ENCODE measurements at regions not wholly inside any gene's neighbourhood (a gene's known extent, or its start where the extent isn't known, plus 50 kb on each side); places are given as distances from the start of the nearest gene placed in this dataset.

GRCh38 chr4:104967034-104967401 lies 179.7 kb upstream of the TET2 start:
- DNase-seq: no peak

DNA sequence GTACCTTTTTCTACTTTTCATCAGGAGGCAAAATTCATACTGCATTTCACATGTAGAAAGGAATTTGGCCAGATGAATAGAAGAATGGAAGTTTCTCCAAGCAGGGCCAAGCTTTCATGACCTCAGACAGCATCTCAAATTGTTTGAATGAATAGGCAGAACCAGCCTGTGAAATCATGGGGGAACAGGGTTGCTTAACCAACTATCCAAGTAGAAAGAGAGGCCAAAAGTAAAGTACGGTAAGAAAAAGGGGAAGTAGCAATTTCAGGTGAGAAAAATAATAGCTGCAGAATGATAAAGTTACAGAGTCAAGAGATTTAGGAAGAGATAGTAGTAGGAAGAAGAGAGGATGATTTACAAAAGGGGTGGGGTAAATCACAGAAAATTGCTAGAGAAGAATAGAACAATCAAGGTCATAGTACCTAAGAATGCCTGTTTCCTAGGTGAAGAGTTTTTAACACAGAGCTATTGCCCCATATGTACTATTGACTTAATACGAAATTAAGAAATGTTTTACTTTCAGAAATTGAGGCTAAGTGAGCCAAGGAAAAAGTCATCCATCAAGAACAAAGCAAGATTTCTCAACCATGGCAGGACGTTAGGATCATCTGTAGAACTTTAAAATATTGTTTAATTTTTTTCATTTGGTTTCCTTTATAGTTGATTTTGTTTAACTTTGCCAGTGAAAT lies 177.1 kb upstream of the TET2 start:
- DNase-seq: no peak

DNA sequence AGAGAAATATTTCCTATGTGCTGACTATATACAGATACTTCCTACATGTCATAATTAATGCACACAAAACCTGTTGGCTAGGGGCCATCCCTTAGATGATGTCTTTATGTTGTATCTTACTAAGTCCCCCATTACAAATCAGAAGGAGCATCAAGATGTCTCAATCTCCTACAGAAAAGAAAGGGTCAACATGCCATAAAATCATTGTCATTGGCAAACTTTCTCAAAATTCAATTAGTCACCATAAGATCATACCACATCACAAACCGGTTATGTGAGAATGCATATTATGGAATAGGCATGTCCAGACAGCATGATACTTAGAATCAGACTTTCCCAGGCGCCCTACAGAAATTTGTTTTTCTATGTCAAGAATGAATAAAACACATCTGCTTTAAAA lies 175.2 kb upstream of the TET2 start:
- no peak for DNase-seq

DNA sequence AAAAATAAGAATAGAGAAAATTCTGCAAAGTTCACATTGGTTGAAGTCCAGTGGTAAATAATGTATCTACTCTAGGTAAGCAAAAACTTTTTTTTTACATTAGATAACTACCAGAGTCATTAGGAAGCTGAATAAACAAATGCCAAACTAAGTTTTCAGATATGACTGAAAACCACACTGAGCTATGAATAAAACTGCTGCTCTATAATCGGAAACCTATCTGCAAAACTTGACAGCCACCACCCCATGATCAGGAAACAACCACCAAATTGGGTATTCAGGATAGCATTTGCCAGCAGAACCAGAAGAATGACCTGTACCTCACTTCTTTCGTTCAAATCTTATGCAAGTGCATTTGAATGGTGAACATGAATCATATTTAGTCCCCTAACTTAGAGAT lies 173.0 kb upstream of the TET2 start:
- no peak for DNase-seq

DNA sequence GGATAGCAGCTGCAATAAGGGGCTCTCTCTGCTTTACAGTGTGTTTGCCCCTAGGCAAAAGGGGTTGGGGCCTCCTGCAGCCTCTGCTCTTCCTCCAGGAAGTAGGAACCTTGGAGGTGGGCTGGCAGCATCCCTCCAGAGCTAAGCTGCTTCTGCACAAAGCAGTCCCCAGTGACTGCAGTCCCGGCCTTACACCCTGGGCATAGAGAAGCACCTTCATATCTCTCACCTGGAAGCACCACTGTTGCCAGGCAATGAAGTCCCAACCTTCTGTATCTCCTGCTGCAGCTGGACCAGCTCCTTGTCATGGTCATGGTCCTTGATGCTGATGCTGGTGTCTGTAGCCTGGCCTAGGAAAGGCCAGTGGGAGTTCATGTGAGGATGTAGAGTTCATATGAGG lies 171.1 kb upstream of the TET2 start:
- no peak for DNase-seq

DNA sequence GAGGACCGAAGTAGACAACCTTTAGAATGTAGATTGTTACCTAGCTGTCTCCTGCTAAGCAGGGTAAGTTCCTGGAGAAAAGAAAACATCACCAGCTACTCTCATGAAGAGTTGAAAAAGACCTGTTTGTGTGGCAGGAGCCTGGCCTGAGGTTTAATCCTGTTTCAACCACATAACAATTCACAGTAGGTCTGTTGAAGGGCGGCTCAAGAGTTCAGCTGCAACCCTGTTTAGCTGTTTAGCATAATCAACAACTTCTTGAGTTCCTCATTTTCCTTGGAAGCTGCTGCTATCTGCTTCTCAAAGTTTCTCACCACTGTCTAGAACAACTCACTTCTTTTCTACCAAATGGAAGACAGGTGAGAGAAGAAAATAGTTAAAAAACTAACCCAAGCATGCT lies 170.4 kb upstream of the TET2 start:
- DNase-seq: no peak

DNA sequence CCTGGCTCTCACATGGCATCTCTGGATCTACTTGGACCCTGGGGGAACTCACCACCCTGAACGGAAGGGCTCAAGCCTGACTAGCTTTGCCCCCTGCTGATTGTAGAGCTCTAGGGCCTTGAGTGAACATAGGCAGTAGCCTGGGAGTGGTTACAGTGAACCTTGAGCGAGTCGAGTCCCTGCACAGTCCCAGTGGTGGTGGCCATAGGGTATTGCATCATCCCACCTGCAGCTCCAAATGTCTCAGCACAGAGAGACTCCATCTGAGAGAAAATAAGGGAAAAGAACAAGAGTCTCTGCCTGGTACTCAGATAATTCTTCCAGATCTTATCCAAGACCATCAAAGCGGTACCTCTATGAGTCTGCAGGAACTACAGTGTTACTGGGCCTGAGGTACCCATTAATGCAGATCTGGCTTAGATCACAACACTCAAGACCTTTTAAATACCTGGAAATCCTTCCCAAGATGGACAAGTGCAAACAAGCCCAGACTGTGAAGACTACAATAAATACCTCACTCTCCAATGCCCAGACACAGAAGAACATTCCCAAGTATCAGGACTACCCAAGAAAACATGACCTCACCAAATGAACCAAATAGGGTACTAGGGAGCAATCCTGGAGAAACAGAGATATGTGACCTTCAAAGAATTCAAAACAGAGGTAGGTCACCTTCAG lies 167.5 kb upstream of the TET2 start:
- no peak for DNase-seq

DNA sequence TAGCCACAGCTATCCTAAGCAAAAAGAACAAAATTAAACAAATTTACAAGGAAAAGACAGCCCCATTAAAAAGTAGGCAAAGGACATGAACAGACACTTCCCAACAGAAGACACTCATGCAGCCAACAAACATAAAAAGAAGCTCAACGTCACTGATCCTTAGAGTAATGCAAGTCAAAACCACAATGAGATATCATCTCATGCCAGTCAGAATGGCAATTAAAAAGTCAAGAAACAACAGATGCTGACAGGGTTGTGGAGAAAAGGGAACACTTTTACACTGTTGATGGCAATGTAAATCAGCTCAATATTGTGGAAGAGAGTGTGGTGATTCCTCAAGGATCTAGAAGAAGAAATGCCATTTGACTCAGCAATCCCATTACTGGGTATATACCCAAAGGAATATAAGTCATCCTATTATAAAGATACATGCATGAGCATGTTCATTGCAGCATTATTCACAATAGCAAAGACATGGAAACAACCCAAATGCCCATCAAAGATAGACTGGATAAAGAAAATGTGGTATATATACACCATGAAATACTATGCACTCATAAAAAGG lies 163.0 kb upstream of the TET2 start:
- no peak for DNase-seq

DNA sequence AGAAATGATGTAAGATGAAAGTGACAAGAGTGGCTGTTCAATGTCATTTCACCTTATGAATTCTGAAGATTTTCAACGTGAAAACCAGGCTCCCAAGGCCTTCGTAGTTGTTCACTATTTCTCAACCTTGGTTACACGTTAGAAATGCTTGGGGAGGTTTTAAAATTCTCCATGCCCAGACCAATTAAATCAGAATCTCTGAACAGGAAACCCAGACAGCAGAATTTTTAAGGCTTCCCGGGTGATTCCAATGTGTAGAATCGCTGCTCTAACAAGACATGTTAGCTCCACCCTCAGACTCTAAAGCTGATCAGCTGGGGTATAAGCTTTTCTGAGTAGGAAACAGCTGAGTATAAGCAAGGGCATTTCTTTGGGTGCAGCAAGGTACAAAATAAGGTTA lies 160.4 kb upstream of the TET2 start:
- DNase-seq: no peak

DNA sequence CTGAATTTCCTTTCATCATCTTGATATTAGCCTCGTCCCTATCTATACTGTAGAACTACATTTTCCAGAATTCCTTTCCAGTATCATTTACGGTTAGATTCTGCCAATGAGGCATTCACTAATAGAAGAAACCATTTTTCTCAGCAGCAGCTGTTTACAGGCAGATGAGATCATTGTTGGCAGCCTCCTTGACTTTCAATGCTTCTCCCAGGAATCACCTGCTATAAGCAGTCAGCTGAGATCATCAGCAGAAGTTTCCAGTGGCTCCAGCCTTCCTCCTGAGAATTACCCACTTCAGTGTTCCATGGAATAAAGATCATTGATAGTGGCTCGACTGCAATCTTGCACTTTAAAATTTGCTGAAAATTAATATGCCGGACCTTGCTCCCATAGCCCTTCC lies 157.3 kb upstream of the TET2 start:
- no peak for DNase-seq

- no peak for DNase-seq
These were observed 144.4 kb upstream of the TET2 start for GRCh38 chr4:105002278-105002677.

DNA sequence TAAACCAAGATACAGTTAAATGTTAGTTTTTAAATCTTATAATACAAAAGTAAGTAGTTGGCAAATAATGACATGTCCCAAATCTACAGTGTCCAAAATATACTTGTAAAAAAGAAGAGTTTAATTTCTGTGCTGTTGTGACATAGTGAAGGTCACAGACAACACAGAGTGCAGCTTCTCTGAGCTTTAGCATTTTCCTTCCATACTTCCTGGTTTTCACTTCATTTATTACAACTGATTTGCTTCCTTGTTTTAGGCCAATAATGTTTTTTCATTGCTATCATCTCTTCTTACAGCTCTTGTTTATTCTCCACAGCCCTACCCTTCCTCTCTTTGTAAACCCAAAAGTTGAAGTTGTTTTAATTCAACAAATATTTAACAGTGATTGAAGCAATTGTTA lies 132.4 kb upstream of the TET2 start:
- no peak for DNase-seq

GRCh38 chr4:105014635-105015034 lies 132.0 kb upstream of the TET2 start:
- no peak for DNase-seq

DNA sequence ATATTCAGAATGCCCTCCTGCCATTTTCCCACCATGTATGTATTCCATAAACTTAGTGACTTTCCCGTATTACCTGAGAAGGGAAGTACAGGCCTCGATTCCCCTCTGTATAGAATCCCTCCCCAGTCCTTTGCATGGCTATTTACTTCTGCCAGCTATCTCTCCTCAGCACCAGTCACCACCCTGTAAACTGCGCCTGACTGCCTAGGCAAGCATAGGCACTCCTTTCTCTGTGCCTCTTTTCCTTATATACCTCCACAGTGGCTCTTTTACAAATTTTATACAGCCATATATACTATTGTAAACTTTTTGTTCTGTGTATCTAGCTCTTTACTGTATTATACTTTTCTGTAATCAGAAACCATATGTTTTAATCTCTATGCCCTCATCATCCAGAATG lies 130.9 kb upstream of the TET2 start:
- DNase-seq: no peak

GRCh38 chr4:105022811-105023667 lies 123.6 kb upstream of the TET2 start:
- DNase-seq: peak; percentile 37

GRCh38 chr4:105023668-105024055 lies 123.0 kb upstream of the TET2 start:
- DNase-seq: no peak

DNA sequence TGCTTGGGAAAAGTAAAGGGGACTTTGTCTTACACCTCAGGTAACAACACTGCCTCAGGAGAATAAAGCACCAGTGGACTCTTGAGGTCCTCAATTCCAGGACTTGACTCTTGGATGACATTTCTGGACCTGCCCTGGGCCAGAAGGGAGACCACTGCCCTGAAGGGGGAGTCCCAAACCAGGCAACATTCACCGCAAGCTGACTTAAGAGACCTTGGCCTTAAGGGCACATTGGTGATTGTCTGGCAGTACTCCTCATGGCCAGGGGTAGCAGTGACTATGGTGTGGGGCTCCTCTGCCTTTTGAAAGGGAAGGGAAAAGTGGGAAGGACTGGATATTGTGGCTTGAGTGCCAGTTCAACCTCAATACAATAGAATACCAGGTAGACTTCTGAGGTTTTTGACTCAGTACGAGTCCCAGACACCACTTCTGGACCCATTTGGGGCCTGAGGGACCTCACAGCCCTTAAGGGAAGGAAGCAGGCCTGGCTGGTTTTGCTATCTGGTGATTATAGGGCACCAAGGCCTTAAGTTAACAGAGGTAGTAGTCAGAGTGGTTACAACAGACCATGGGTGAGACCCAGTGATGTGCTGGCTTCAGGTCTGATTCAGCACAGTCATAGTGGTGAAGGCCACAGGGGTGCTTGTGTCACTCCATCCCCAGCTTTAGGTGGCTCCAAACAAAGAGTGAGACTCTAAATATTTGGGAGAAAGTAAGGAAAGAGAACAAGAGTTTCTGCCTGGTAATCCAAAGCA lies 121.2 kb upstream of the TET2 start:
- DNase-seq: no peak

DNA sequence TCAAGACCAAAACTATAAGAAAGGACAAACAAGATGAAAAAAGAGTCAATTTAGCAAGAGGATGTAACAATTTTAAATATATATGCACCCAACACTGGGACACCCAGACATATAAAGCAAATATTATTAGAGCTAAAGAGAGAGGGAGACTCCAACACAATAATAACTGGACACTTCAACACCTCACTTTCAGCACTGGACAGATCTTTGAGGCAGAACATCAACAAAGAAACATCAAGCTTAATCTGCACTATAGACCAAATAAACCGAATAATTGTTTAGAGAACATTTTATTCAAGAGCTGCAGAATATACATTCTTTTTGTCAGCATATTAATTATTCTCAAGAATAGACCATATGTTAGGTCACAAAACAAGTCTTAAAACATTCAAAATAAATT lies 109.7 kb upstream of the TET2 start:
- DNase-seq: no peak

DNA sequence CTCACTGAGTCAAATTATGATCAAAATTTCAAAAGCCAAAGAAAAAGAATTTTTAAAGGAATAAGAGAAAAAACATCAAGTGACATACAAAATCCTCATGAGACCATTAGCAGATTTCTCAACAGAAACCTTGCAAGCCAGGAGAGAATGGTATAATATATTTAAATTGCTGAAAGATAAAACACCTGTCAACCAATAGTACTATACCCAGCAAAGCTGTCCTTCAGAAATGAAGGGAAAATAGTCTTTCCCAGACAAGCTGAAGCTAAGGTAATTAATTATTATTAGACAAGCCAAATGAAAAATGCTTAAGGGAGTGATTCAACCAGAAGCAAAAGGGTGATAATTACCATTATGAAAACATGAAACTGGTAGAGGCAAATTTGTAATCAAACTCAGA lies 104.2 kb upstream of the TET2 start:
- no peak for DNase-seq

- DNase-seq: no peak
These were observed 95.8 kb upstream of the TET2 start for GRCh38 chr4:105050896-105051295.

DNA sequence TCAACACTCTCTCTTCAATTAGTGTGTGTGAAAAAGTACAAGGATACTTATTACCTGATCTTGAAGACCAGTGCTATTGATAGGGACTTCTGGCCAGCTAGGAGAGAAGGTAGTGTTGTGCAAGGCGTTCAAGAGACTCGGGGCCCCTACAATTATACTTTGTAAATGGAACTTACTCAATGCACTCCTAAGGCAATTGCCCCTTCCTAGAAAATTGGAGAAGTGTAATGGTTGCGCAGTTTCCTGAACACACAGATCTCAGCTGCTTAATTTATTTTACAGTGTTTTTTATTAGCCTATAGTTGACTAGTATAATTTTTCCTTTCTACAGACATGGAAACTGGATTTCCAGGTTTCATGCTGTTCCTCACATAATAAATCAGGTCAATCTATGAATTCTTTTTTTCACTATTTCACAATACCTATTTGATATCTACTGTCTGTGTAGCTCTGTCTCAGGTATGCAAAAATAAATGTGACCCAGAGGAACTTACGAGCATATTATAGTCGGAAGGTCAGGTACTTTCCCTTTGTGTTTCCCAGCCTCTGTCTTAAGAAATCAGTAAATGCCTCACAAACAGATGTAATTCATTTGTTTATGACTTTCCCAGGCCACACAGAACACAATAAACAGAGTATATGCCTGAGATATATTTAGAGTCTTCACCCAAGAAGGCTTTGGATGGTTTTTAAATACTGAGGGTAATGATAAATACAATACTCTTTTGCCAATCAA lies 89.1 kb upstream of the TET2 start:
- no peak for DNase-seq

DNA sequence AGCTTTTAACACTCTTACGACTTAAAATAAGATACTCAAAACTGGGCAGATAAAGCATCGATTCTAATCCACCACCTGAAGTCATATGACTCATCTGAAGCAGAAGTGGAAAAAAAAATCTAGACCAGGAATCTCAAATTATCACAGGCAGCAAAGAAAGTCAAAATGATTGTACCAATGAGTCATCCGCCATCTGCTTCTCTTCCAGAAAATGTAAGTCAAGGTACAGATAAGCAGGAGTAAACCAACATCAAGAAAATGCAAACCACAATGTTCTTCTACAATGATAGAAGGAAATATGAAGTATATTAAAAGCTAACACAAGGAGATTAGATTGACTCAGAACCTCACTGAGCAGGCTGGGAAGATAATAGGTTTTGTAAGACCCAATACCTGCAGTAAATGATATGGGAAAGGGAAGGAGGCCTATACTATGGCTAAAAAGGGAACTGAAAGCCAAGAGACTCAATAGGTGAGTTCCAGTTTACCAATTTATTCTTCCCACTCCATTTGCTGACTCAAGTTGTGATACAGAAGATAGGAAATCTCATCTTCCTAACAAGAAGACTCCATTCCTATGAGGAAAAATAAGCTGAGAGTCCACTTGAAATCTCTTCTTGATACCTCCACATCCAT lies 88.4 kb upstream of the TET2 start:
- no peak for DNase-seq
